ENCODE measurements at regions not wholly inside any gene's neighbourhood (a gene's known extent, or its start where the extent isn't known, plus 50 kb on each side); places are given as distances from the start of the nearest gene placed in this dataset.

GRCh38 chr3:84905556-84905920 is 53.3 kb upstream of the CADM2 start:
- TF ChIP-seq CTCF (IDR thresholded peaks at IDR 0.05) = no peak
- TF ChIP-seq POLR2A (IDR thresholded peaks at IDR 0.05) = no peak

All from Peyer's patch (tissue), 4 donors.